ENCODE measurements at regions not wholly inside any gene's neighbourhood (a gene's known extent, or its start where the extent isn't known, plus 50 kb on each side); places are given as distances from the start of the nearest gene placed in this dataset.

GRCh38 chr1:101108111-101108500 is 82.5 kb upstream of the DPH5 start:
- ATAC-seq (no peak), DNase-seq (ENCODE audit: low read depth, low spot score) (no peak)
- TF ChIP-seq TCF7L2 (IDR thresholded peaks at IDR 0.05; ENCODE audit: low read depth, low read length): no peak
- no peak for TF ChIP-seq REST (IDR thresholded peaks at IDR 0.05; ENCODE audit: insufficient read depth in 1 of 2, low read depth in 2 of 2, low read length in 1 of 2)
- no peak for TF ChIP-seq POLR2AphosphoS5 (IDR thresholded peaks at IDR 0.05; ENCODE audit: low read depth, low read length)
- no peak for TF ChIP-seq CTCF (IDR thresholded peaks at IDR 0.05)
- no peak for TF ChIP-seq SIN3A (IDR thresholded peaks at IDR 0.05; ENCODE audit: borderline replicate concordance, insufficient read depth, low read depth, low read length)
- Histone ChIP-seq H3K36me3 (ENCODE audit: control insufficient read depth, insufficient read depth, low read length) (no peaks in the 10 kb centered on the region), H3K9me3 (ENCODE audit: control insufficient read depth, insufficient read depth, low read depth, low read length) (no peaks in the 10 kb centered on the region), H3K4me1 (ENCODE audit: control insufficient read depth, insufficient read depth, low read length) (no peaks in the 10 kb centered on the region), H3K27ac (ENCODE audit: low read length) (no peak overlapping the region), H3K27me3 (ENCODE audit: control insufficient read depth, insufficient read depth, low read length) (no peaks in the 10 kb centered on the region), H3K4me3 (ENCODE audit: low read depth in 2 of 2, low read length in 2 of 2) (no peak overlapping the region)
- intact Hi-C loops (cut with micrococcal nuclease; ENCODE audit: unreplicated experiment) (no loop called here), in situ Hi-C loops (cut with HindIII; ENCODE audit: low pct_unique_long_range_greater_than_20kb, low sequenced_read_pairs) (no loop called here)
- CTCF ChIA-PET: no interaction called here
- no TSS peak for BruUV-seq (replicated peaks)
- POLR2A ChIA-PET: no interaction called here

GRCh38 chr1:101107496-101108110 is 82.0 kb upstream of the DPH5 start:
- no peaks in the 10 kb centered on the region for H3K36me3 ChIP-seq (ENCODE audit: control insufficient read depth, insufficient read depth, low read length)
- DNase-seq (ENCODE audit: low read depth, low spot score) (no peak), ATAC-seq (no peak)
- H3K27ac ChIP-seq (ENCODE audit: low read length): no peak overlapping the region
- ChIA-PET CTCF (no interaction called here), POLR2A (no interaction called here)
- in situ Hi-C loops (cut with HindIII; ENCODE audit: low pct_unique_long_range_greater_than_20kb, low sequenced_read_pairs): no loop called here
- intact Hi-C loops (cut with micrococcal nuclease; ENCODE audit: unreplicated experiment): no loop called here
- no peaks in the 10 kb centered on the region for H3K4me1 ChIP-seq (ENCODE audit: control insufficient read depth, insufficient read depth, low read length)
- H3K27me3 ChIP-seq (ENCODE audit: control insufficient read depth, insufficient read depth, low read length): no peaks in the 10 kb centered on the region
- no peaks in the 10 kb centered on the region for H3K9me3 ChIP-seq (ENCODE audit: control insufficient read depth, insufficient read depth, low read depth, low read length)
- H3K4me3 ChIP-seq (ENCODE audit: low read depth in 2 of 2, low read length in 2 of 2): no peak overlapping the region
- BruUV-seq (replicated peaks): no TSS peak
- TF ChIP-seq CTCF (IDR thresholded peaks at IDR 0.05): no peak
- no peak for TF ChIP-seq REST (IDR thresholded peaks at IDR 0.05; ENCODE audit: insufficient read depth in 1 of 2, low read depth in 2 of 2, low read length in 1 of 2)

All from Panc1 (cell line).